Erythroblast (primary cell): ENCODE measurements at regions not wholly inside any gene's neighbourhood (a gene's known extent, or its start where the extent isn't known, plus 50 kb on each side); places are given as distances from the start of the nearest gene placed in this dataset.

Source experiments
- GATA1 ChIP-seq: IDR thresholded peaks from 2 replicates; pipeline ENCODE4 v1.6.1; 2011; ENCODE audit warnings: low read depth, mild to moderate bottlenecking, control low read depth, low read length, moderate library complexity
- POLR2A ChIP-seq: IDR thresholded peaks from 2 replicates; pipeline ENCODE4 v1.6.1; 2011; ENCODE audit warnings: mild to moderate bottlenecking, low read length

GRCh38 chrX:109890300-109890699, 112.6 kb upstream of the TMEM164 start:
- TF ChIP-seq POLR2A (no peak), GATA1 (no peak)
